ENCODE measurements at regions not wholly inside any gene's neighbourhood (a gene's known extent, or its start where the extent isn't known, plus 50 kb on each side); places are given as distances from the start of the nearest gene placed in this dataset.
"Not testable (repeated sequence)": the region's sequence is repeated elsewhere in the genome, so short reads cannot be mapped to it uniquely, and the experiment has no call there.

GRCh38 chr3:139231555-139232281, 112.1 kb upstream of the MRPS22 start:
- no peak overlapping the region for H3K9ac ChIP-seq
- no peak overlapping the region for H3K27ac ChIP-seq
- H3K36me3 ChIP-seq: no peaks in the 10 kb centered on the region
- no peaks in the 10 kb centered on the region for H3K9me3 ChIP-seq
- H4K20me1 ChIP-seq: no peaks in the 10 kb centered on the region
- no peak for TF ChIP-seq Cebpa-rat (IDR thresholded peaks at IDR 0.05)
- no peak overlapping the region for H3K4me2 ChIP-seq
- no peak overlapping the region for H3K4me3 ChIP-seq
- no peaks in the 10 kb centered on the region for H3K27me3 ChIP-seq
- no peaks in the 10 kb centered on the region for H3K4me1 ChIP-seq

- not testable (repeated sequence) for H4K20me1 ChIP-seq, H3K27me3 ChIP-seq, H3K36me3 ChIP-seq, H3K9me3 ChIP-seq, H3K4me1 ChIP-seq, H3K27ac ChIP-seq, H3K4me2 ChIP-seq, H3K9ac ChIP-seq, H3K4me3 ChIP-seq
Observed at GRCh38 chr3:139232341-139232740, 111.5 kb upstream of the MRPS22 start.

DNA sequence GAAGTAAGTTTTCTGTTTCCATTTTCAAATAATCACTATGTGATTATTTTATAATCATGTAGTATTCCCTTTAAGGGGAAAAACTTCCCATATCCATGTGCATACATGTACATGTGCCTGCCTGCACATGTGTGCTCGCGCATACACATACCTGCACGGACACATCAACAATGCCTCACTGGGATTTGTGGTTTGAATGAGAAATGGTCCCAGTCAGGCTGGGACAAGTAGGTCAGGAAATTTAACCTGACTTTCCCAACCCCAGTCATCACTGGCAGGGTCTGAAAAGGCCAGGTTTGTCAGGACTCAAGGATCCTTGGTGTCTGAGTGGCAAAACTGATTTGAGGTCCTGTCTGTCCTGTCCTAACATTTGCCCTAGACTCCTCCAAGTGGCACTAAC, 109.3 kb upstream of the MRPS22 start:
- Histone ChIP-seq H3K4me3 (no peak overlapping the region), H3K27ac (no peak overlapping the region), H4K20me1 (no peaks in the 10 kb centered on the region), H3K9ac (no peak overlapping the region), H3K36me3 (no peaks in the 10 kb centered on the region), H3K4me2 (no peak overlapping the region), H3K4me1 (no peaks in the 10 kb centered on the region), H3K9me3 (no peaks in the 10 kb centered on the region), H3K27me3 (no peaks in the 10 kb centered on the region)
- TF ChIP-seq Cebpa-rat (IDR thresholded peaks at IDR 0.05): no peak

GRCh38 chr3:139235192-139235591, 108.6 kb upstream of the MRPS22 start:
- Histone ChIP-seq H3K9me3 (no peaks in the 10 kb centered on the region), H3K36me3 (no peaks in the 10 kb centered on the region), H3K4me3 (no peak overlapping the region), H3K4me2 (no peak overlapping the region), H3K9ac (no peak overlapping the region), H4K20me1 (no peaks in the 10 kb centered on the region), H3K27me3 (no peaks in the 10 kb centered on the region), H3K27ac (no peak overlapping the region), H3K4me1 (no peaks in the 10 kb centered on the region)
- TF ChIP-seq Cebpa-rat (IDR thresholded peaks at IDR 0.05): no peak

DNA sequence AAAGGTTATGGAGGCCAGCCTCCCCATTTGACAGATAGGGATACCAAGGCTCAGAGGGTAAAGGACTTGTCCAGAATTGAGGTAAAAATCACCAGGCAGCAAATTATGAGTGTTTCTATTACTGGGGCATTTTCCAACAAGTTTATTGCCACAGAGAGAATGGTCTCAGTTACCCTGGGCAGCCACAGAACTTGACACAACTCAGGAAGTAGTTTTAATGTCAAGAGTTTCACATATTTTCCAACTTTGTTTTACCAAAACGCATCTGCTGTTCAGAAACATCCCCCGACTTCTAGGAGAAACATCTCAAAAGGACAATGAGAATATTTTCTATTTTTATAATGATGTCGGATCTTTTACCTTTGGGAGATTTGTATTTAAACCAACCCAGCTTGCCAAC, 107.5 kb upstream of the MRPS22 start:
- H3K27ac ChIP-seq: no peak overlapping the region

GRCh38 chr3:139238281-139239030, 105.4 kb upstream of the MRPS22 start:
- TF ChIP-seq Cebpa-rat (IDR thresholded peaks at IDR 0.05): no peak
- H3K36me3 ChIP-seq: no peaks in the 10 kb centered on the region
- no peak overlapping the region for H3K4me2 ChIP-seq
- H3K27ac ChIP-seq: no peak overlapping the region
- H3K4me1 ChIP-seq: no peaks in the 10 kb centered on the region
- H3K27me3 ChIP-seq: no peaks in the 10 kb centered on the region
- H4K20me1 ChIP-seq: no peaks in the 10 kb centered on the region
- no peaks in the 10 kb centered on the region for H3K9me3 ChIP-seq
- H3K4me3 ChIP-seq: no peak overlapping the region
- H3K9ac ChIP-seq: no peak overlapping the region

More for the DNA sequence above, 107.5 kb upstream of the MRPS22 start:
- H4K20me1 ChIP-seq: no peaks in the 10 kb centered on the region
- no peaks in the 10 kb centered on the region for H3K36me3 ChIP-seq
- no peaks in the 10 kb centered on the region for H3K27me3 ChIP-seq
- no peak overlapping the region for H3K9ac ChIP-seq
- H3K4me1 ChIP-seq: no peaks in the 10 kb centered on the region
- no peak for TF ChIP-seq Cebpa-rat (IDR thresholded peaks at IDR 0.05)
- no peak overlapping the region for H3K4me2 ChIP-seq
- no peak overlapping the region for H3K4me3 ChIP-seq
- no peaks in the 10 kb centered on the region for H3K9me3 ChIP-seq

DNA sequence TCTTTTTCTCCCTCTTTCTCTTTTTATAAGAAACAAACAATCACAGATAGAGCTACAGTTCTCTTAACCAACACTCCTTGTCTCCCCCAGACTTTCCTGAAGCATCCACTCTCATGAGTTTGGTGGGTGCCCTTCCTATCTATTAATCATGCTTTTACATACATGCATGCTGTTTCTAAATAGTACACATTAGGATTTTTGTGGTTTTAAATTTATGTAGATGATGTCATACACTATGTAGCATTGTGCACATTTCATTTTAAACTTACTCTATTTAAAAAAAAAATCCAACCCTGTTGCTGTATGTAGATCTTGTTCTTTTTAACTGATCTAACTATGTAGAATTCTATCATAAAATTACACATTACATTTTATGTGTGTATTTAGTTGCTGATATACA, 104.3 kb upstream of the MRPS22 start:
- H4K20me1 ChIP-seq: no peaks in the 10 kb centered on the region
- no peak overlapping the region for H3K4me3 ChIP-seq
- H3K4me2 ChIP-seq: no peak overlapping the region
- H3K27ac ChIP-seq: no peak overlapping the region
- no peaks in the 10 kb centered on the region for H3K27me3 ChIP-seq
- no peaks in the 10 kb centered on the region for H3K4me1 ChIP-seq
- H3K9ac ChIP-seq: no peak overlapping the region
- no peak for TF ChIP-seq Cebpa-rat (IDR thresholded peaks at IDR 0.05)
- no peaks in the 10 kb centered on the region for H3K36me3 ChIP-seq
- no peaks in the 10 kb centered on the region for H3K9me3 ChIP-seq

- Histone ChIP-seq H3K4me3 (no peak overlapping the region), H4K20me1 (no peaks in the 10 kb centered on the region), H3K4me2 (no peak overlapping the region), H3K27me3 (no peaks in the 10 kb centered on the region), H3K36me3 (no peaks in the 10 kb centered on the region), H3K9me3 (no peaks in the 10 kb centered on the region), H3K27ac (no peak overlapping the region), H3K9ac (no peak overlapping the region), H3K4me1 (no peaks in the 10 kb centered on the region)
- no peak for TF ChIP-seq Cebpa-rat (IDR thresholded peaks at IDR 0.05)
Observed at GRCh38 chr3:139241783-139242182, 102.0 kb upstream of the MRPS22 start.

GRCh38 chr3:139243710-139244109, 100.1 kb upstream of the MRPS22 start:
- Histone ChIP-seq H3K9ac (no peak overlapping the region), H3K4me3 (no peak overlapping the region), H3K27ac (no peak overlapping the region), H3K9me3 (no peaks in the 10 kb centered on the region), H4K20me1 (no peaks in the 10 kb centered on the region), H3K4me1 (no peaks in the 10 kb centered on the region), H3K27me3 (no peaks in the 10 kb centered on the region), H3K36me3 (no peaks in the 10 kb centered on the region), H3K4me2 (no peak overlapping the region)
- TF ChIP-seq Cebpa-rat (IDR thresholded peaks at IDR 0.05): no peak

DNA sequence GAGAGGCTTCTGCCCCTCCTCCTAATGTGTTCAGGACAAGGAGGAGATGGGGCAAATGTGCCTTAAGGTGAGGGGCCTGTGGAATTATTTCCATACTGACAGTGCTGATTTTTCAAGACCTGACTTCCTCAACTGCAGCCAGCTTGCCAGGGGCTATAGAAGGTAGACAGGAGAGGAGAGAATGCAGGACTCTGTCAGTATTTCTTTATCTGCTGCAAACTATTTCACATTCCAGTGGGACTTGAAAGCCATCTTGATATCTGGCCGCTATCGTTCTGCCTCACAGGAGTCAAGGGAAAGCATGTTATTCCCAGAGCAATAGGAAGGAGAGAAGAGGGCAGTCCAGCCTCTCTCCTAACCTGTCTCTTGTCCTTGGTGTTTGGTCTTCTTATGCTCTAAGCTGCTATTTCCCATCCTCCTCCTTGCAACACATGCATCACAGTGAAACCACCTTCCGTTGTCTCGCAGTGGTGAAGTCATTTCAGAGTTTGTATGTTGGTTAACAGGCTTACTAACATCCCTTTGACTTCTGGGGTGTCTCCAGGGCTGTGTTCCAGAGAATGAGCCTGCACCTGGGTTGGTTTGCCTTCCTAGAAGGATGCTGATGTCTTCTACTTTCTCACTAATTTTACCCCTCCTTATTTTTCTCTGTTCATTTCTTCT, 95.1 kb upstream of the MRPS22 start:
- TF ChIP-seq Cebpa-rat (IDR thresholded peaks at IDR 0.05): no peak
- Histone ChIP-seq H3K4me1 (no peaks in the 10 kb centered on the region), H3K36me3 (no peaks in the 10 kb centered on the region), H3K27me3 (no peaks in the 10 kb centered on the region), H4K20me1 (no peaks in the 10 kb centered on the region), H3K27ac (no peak overlapping the region), H3K9me3 (no peaks in the 10 kb centered on the region), H3K4me2 (no peak overlapping the region), H3K4me3 (no peak overlapping the region), H3K9ac (no peak overlapping the region)
